ENCODE measurements at regions not wholly inside any gene's neighbourhood (a gene's known extent, or its start where the extent isn't known, plus 50 kb on each side); places are given as distances from the start of the nearest gene placed in this dataset.

GRCh38 chr20:57934007-57934805 lies 224.4 kb upstream of the PMEPA1 start:
- Histone ChIP-seq H2BK5ac (ENCODE audit: insufficient read length, low read length) (no peak overlapping the region), H3K79me2 (ENCODE audit: insufficient read depth, low read length) (no peaks in the 10 kb centered on the region)
- H3K36me3 Mint-ChIP-seq (ENCODE audit: insufficient read depth in 1 of 3, low read depth in 3 of 3) = peaks cover 0 to 10% (median 0%) of the 10 kb centered on the region in 3 experiments; a peak in 2 of 7 replicates

More at GRCh38 chr20:57934007-57934805, 224.4 kb upstream of the PMEPA1 start:
- Histone ChIP-seq H2AFZ (ENCODE audit: low read length) (no peak overlapping the region), H3K9me3 (ENCODE audit: control insufficient read depth, low read depth, low read length) (no peaks in the 10 kb centered on the region), H3T11ph (ENCODE audit: low read length) (no peak overlapping the region), H2BK15ac (ENCODE audit: low read depth, low read length) (no peak overlapping the region), H3K79me1 (ENCODE audit: insufficient read depth, low read depth, low read length, poor library complexity, severe bottlenecking) (no peaks in the 10 kb centered on the region), H3K4ac (ENCODE audit: low read depth, low read length) (no peak overlapping the region), H2BK12ac (ENCODE audit: insufficient read length, low read depth, low read length) (no peak overlapping the region), H4K20me1 (ENCODE audit: control insufficient read depth, insufficient read depth, insufficient read length) (no peaks in the 10 kb centered on the region), H2BK120ac (ENCODE audit: low read depth, low read length, poor library complexity, severe bottlenecking) (no peak overlapping the region), H3K23me2 (ENCODE audit: insufficient read length, low read depth, low read length, poor library complexity, severe bottlenecking) (no peaks in the 10 kb centered on the region), H3K4me2 (ENCODE audit: insufficient read depth, insufficient read length, low read length) (no peak overlapping the region), H3K14ac (ENCODE audit: insufficient read depth, low read length) (no peak overlapping the region; the same call in 1 of the 2 replicates), H4K8ac (replicated peaks; ENCODE audit: insufficient read length, low read depth, low read length) (no peak overlapping the region), H4K5ac (ENCODE audit: insufficient read length, low read depth, low read length) (no peak overlapping the region), H3K23ac (ENCODE audit: insufficient read length, low read depth, low read length) (no peak overlapping the region), H3K27ac (ENCODE audit: insufficient read length, low read depth, low read length) (no peak overlapping the region), H2AK5ac (ENCODE audit: insufficient read length, low read length) (no peak overlapping the region), H3K56ac (ENCODE audit: insufficient read length, low read depth, low read length) (no peak overlapping the region), H3K9ac (ENCODE audit: extremely low read depth, insufficient read length, low read length) (no peak overlapping the region), H4K91ac (ENCODE audit: insufficient read length, low read depth, low read length) (no peak overlapping the region), H2BK20ac (ENCODE audit: low read depth, low read length, poor library complexity, severe bottlenecking) (no peak overlapping the region), H3K18ac (ENCODE audit: insufficient read length, low read depth, low read length) (no peak overlapping the region), H3K4me1 (ENCODE audit: insufficient read depth, low read length) (no peaks in the 10 kb centered on the region; the same call in 1 of the 2 replicates), H3K27me3 (ENCODE audit: insufficient read depth, low read length) (no peaks in the 10 kb centered on the region)
- H3K4me3 Mint-ChIP-seq = no peak overlapping the region
- no peak for TF ChIP-seq CTCF (conservative IDR thresholded peaks at IDR 0.05)
- peaks cover 0 to 7% of the 10 kb centered on the region in 2 experiments; a peak in 1 of 5 replicates for H3K9me3 Mint-ChIP-seq
- no peak overlapping the region for H3K27ac Mint-ChIP-seq
- no peak for DNase-seq
- H3K27me3 Mint-ChIP-seq (ENCODE audit: low read depth) = peaks cover 3% of the 10 kb centered on the region
- peaks cover 39 to 44% of the 10 kb centered on the region in 2 experiments for H3K4me1 Mint-ChIP-seq
- WGBS (ENCODE audit: extremely low coverage, insufficient read length, low lambda C conversion rate) = no CpG with 5 or more reads among the region's 10 CpGs
